ENCODE measurements at regions not wholly inside any gene's neighbourhood (a gene's known extent, or its start where the extent isn't known, plus 50 kb on each side); places are given as distances from the start of the nearest gene placed in this dataset.

DNA sequence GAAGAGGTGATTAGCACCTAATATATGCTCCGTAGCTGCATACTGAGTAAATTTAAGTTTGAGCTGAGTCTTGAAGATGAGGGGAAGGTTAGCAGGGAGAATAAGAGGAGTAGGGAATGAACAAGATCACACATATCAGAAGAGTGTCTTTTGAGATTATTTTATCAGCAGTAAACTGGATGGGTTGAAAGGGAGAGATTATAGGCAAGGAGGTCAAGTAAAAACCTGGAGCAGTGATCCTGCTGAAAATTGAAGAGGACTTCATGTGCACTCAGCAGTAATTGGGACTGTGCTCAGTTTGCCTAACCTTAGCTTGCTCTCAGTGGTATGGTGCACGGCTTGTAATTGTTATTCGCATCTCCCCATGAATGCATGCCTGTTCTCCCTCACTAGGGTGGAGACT, 79.5 kb upstream of the PICALM start:
- TF ChIP-seq, protein P1, sequence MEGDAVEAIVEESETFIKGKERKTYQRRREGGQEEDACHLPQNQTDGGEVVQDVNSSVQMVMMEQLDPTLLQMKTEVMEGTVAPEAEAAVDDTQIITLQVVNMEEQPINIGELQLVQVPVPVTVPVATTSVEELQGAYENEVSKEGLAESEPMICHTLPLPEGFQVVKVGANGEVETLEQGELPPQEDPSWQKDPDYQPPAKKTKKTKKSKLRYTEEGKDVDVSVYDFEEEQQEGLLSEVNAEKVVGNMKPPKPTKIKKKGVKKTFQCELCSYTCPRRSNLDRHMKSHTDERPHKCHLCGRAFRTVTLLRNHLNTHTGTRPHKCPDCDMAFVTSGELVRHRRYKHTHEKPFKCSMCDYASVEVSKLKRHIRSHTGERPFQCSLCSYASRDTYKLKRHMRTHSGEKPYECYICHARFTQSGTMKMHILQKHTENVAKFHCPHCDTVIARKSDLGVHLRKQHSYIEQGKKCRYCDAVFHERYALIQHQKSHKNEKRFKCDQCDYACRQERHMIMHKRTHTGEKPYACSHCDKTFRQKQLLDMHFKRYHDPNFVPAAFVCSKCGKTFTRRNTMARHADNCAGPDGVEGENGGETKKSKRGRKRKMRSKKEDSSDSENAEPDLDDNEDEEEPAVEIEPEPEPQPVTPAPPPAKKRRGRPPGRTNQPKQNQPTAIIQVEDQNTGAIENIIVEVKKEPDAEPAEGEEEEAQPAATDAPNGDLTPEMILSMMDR (conservative IDR thresholded peaks at IDR 0.05; ENCODE audit: low read length): no peak
- TF ChIP-seq EZH2phosphoT487 (IDR thresholded peaks at IDR 0.05; ENCODE audit: borderline replicate concordance, low read depth, low read length): no peak

All from OCI-LY7 (cell line).